Mammary epithelial cell (primary cell): ENCODE measurements at regions not wholly inside any gene's neighbourhood (a gene's known extent, or its start where the extent isn't known, plus 50 kb on each side); places are given as distances from the start of the nearest gene placed in this dataset.

Experiments used
- EZH2 ChIP-seq: IDR thresholded peaks from 2 replicates; pipeline ENCODE4 v1.6.1; 2012; ENCODE audit warnings: low read length, inconsistent platforms, borderline replicate concordance
- TF ChIP-seq, protein P1 (sequence below), 2 donors: IDR thresholded peaks in 1 of 2; conservative IDR thresholded peaks in 1 of 2; 2 replicates each; pipeline ENCODE4 v1.5.1; 2011 to 2012; ENCODE audit warnings: inconsistent platforms in 2 of 2, low read length in 2 of 2, mild to moderate bottlenecking in 2 of 2, control low read depth in 1 of 2, low read depth in 1 of 2; ENCODE audit not compliant: insufficient read depth in 1 of 2; ENCODE audit errors: extremely low read depth in 1 of 2

DNA sequence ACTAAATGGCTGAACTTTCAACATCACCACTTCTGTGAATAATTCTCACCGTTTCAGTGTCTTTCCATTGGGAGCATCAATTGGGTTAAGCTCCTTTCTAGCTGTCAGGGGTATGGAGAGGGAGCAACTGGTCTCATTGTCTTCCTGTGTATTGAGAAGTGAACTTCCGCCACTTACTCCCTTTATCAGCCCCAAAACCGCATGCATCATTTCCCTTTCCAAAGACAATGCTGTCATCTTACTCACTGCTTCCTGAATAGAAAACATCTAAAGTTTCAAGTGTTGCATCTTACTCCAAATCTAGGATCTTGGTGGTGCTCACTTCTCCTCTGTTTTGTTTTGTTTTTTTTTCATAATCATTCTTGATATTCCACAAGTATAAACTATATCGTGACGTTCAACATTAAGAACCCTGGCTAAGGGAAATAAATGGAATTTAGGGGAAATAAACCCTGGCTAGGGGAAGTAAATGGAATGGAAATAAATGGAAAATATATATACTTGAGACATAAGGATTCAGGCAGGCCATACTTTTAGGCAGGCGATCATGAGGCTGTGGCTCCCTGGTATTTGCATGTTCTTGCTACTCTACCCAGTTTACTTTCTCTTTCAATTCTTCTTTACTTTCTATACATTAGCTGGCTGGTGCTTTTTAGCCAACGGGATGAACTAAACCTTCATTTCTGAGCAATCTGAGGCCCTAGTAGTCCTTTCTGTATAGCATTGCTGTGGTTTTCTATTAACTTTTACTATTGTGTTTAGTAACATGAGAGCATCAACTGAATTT is 371.9 kb downstream of the BMPER start:
- TF ChIP-seq, protein P1, sequence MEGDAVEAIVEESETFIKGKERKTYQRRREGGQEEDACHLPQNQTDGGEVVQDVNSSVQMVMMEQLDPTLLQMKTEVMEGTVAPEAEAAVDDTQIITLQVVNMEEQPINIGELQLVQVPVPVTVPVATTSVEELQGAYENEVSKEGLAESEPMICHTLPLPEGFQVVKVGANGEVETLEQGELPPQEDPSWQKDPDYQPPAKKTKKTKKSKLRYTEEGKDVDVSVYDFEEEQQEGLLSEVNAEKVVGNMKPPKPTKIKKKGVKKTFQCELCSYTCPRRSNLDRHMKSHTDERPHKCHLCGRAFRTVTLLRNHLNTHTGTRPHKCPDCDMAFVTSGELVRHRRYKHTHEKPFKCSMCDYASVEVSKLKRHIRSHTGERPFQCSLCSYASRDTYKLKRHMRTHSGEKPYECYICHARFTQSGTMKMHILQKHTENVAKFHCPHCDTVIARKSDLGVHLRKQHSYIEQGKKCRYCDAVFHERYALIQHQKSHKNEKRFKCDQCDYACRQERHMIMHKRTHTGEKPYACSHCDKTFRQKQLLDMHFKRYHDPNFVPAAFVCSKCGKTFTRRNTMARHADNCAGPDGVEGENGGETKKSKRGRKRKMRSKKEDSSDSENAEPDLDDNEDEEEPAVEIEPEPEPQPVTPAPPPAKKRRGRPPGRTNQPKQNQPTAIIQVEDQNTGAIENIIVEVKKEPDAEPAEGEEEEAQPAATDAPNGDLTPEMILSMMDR (conservative IDR thresholded peaks at IDR 0.05 in 1 of 2, IDR thresholded peaks at IDR 0.05 in 1 of 2; ENCODE audit: extremely low read depth in 1 of 2, insufficient read depth in 1 of 2, low read depth in 1 of 2, low read length in 2 of 2): no peak
- no peak for TF ChIP-seq EZH2
